ENCODE measurements at regions not wholly inside any gene's neighbourhood (a gene's known extent, or its start where the extent isn't known, plus 50 kb on each side); places are given as distances from the start of the nearest gene placed in this dataset.
"Not testable (repeated sequence)": the region's sequence is repeated elsewhere in the genome, so short reads cannot be mapped to it uniquely, and the experiment has no call there.

GRCh38 chr4:144371485-144371884 lies 231.0 kb upstream of the GYPA start:
- no peak for DNase-seq

DNA sequence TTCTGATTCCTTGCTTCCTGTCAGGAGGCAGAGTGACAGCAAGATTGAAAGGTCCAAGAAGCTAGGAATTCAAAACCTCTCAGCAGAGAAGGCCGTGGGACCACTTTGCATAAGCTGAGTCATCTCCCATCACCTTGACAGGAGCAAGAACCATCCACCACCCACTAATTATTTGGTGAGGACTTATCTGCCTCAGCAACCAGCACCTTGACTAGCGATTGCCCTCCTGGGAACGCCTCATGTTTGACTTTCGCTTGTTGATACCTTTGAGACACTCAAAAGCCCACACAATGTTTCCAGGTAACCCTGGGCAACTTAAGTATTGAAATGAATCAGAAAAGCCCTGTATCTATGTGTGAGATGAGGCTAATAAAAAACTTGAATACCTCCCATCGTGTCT lies 233.5 kb upstream of the GYPA start:
- DNase-seq, result no peak

DNA sequence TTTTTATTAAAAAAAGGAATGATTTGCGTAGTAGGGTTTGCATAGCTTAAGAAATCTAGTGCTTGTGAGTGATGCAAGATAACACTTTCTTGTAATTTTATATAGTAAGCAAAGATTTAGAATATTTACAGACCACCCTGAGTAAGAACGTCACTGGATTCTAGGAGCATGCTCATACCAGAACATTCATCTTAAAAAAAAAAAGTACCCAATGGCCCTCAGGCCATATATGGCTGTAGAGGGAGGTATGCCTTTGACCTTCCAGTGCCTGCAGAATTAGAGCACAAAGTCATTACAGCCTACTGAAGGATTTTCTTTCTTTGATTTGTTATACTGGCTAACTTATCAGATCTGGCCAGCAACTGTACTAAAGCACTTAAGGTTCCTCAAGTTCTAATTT lies 236.3 kb upstream of the GYPA start:
- no peak for DNase-seq

GRCh38 chr4:144384408-144384807 lies 243.9 kb upstream of the GYPA start:
- DNase-seq, result no peak

DNA sequence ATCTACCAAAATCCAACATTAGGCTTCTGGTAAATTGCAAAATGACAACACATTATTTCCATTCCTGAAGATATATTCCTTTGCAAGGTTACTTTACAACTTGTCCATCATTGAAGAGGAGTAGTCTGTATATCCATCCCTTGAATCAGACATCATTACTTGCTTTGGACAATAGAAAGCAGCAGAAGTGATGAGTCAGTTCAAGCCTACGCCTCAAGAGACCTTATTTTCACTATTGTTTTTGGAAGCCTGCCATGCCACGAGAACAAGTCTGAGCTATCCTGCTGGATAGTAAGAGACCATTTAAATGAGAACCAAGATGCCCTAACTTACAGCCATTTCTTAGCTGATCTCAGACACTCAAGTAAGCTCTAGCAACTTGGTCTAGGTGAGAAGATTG lies 246.0 kb upstream of the HHIP start:
- DNase-seq, result no peak

GRCh38 chr4:144402176-144402575 lies 243.8 kb upstream of the HHIP start:
- no peak for DNase-seq

- no peak for DNase-seq
Measured at GRCh38 chr4:144402999-144403398, 243.0 kb upstream of the HHIP start.

DNA sequence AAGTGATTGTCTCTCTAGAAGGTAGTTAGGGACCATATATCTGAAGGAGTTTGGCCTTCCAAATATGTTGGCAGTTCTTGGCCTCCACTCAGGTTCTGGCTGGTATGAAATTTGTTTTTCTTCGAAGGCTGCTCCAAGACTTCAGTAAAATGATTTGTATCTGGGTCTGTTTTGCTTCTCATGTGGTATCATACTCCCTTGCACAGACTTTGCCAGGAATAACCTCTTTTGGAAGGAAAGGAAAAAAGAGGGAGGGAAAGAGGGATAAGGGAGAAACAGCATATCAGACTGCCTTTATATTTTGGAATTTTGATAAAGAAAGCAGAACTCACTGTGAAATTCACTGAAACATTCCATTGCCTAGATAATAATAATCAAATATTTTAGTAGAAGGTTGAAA lies 242.1 kb upstream of the HHIP start:
- no peak for DNase-seq

- DNase-seq, result no peak
Measured at GRCh38 chr4:144409525-144409924, 236.4 kb upstream of the HHIP start.

GRCh38 chr4:144410230-144410783 lies 235.6 kb upstream of the HHIP start:
- no peak for DNase-seq

DNA sequence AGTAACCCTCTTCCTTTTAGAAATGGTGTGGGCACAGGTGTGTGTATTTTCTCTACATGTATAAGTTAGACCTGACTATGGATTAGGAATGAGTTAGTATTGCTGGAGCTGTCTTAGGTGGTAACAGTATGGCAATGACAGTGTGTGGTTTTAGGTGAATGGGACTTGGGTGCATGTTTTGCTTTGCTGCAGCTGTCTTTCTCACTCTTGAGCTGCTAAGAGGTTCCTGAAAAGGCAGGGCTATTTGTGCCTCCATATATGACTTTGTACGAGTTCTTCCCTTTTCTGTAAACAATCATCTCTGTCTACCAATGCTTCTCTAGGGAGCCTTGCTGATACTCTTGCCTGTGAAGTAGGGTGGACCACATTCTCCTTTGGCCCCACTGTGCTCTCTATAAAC lies 234.8 kb upstream of the HHIP start:
- no peak for DNase-seq

- DNase-seq, result no peak
Measured at GRCh38 chr4:144411700-144412099, 234.3 kb upstream of the HHIP start.

DNA sequence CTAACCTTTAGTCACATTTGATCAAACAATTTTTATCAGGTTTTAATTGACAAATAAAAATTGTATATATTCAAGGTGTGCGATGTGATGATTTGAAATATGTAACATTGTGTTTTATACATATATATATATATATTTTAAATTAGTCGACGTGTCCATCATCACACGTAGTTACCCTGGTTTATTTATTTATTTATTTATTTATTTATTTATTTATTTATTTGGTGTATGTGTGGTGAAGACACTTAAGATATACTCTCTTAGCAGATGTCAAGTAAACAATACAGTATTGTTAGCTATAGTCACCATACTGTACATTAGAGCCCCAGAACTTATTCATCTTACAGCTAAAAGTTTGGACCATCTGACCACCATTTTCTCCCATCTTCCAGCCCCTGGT lies 224.9 kb upstream of the HHIP start:
- no peak for DNase-seq

GRCh38 chr4:144421839-144422565 lies 224.0 kb upstream of the HHIP start:
- DNase-seq, result no peak

GRCh38 chr4:144423930-144424329 lies 222.0 kb upstream of the HHIP start:
- DNase-seq, result no peak

- DNase-seq, result not testable (repeated sequence)
Measured at GRCh38 chr4:144426023-144426422, 219.9 kb upstream of the HHIP start.

DNA sequence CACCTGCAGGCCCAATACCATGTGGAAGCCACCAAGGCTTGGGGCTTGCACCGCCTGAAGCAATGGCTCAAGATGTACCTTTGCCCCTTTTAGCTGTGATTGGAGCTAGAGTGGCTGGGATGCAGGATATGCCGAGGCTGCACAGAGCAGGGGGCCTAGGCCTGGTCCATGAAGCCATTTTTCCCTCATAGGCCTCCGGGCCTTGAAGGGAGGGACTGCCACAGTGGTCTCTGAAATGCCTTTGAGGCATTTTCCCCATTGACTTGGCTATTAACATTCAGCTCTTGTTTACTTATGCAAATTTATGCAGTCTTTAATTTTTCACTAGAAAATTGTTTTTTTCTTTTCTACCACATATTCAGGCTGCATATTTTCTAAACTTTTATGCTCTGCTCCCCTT lies 203.2 kb upstream of the HHIP start:
- no peak for DNase-seq

DNA sequence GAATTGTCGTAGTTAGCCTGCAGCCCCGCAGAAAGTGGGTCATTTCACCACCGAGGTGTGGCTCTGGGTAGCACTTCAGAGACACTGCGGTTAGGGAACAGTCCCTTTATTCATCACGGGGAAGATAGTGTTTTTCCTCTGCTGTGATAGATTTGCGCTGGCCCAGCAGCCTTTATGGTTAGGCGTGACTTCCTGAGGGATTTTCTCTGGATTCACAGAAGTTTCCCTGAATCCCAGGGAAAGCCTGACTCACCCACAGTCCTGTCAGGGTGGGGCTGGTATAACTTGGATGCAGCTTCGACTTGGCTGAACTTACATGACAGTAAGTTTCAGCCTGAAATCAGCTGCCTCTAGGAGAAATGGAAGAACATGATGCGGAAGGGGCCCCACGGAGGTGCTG lies 196.3 kb upstream of the HHIP start:
- DNase-seq, result peak; percentile 20

DNA sequence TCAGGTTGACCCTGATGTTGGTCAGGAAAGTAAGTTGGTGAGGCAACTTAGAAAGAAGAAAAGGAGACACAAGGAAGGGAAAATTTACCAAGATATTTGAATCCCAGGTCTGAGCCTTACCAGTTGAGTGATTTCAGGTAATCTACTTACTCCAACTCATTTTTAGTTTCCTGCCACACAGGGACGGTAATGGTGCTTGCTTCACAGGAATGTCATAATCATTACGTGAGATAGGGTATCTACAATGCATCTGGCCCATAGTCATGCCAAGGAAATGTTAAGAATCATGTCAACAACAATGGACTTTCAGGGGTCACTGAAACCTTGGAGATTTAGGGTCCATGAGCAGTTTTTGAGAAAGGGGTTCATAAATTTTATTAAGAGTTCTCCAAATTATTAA lies 195.4 kb upstream of the HHIP start:
- DNase-seq, result no peak

- DNase-seq, result no peak
Measured at GRCh38 chr4:144451766-144452450, 194.0 kb upstream of the HHIP start.

- no peak for DNase-seq
Measured at GRCh38 chr4:144456196-144456595, 189.8 kb upstream of the HHIP start.

GRCh38 chr4:144461906-144462305 lies 184.1 kb upstream of the HHIP start:
- DNase-seq, result no peak

DNA sequence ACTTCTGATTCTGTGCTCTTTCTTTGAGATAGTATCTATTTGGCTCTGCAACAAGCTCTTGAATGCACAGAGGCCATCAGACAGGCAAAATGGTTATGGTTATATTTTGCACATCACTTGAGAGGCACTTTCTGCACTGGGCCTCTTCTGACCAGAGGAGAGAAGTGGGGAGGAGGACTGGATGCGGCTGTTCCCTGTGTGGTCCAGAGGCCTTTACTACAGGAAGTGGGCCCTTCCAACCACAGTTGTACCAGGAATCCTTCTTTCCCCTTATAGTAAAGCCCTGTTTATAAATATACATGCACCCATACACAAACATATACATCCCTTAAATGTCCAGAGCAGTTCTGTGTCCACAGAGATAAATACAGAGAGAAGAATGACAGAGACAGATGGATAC lies 182.7 kb upstream of the HHIP start:
- no peak for DNase-seq

GRCh38 chr4:144463896-144464295 lies 182.1 kb upstream of the HHIP start:
- DNase-seq, result no peak

Data from muscle of arm (tissue), 1 donor.